GM12873 (cell line): ENCODE measurements at regions not wholly inside any gene's neighbourhood (a gene's known extent, or its start where the extent isn't known, plus 50 kb on each side); places are given as distances from the start of the nearest gene placed in this dataset.

ENCODE experiments used
- TF ChIP-seq, protein P1 (sequence below): IDR thresholded peaks from 2 replicates; pipeline ENCODE4 v1.5.1; 2012; ENCODE audit warnings: low read depth, mild to moderate bottlenecking, moderate library complexity, low read length, control low read depth; ENCODE audit not compliant: insufficient read depth; ENCODE audit errors: missing control alignments

DNA sequence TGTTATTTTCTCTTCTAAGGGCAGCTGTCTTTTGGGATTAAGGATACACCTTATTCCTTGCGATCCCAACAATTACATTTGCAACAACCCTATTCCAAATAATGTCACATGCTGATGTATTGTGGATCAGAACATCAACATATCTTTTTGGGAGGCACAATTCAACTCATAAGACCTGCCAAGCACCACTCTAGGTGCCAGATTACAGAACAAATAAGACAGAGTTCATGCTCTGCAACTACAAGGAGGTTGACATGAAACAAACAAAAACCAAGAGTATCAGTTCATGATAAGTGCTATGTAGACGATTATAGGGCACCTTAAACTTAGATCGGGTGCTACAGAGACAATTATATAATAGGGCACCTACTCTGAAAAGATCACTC is 203.2 kb upstream of the SGK1 start:
- TF ChIP-seq, protein P1, sequence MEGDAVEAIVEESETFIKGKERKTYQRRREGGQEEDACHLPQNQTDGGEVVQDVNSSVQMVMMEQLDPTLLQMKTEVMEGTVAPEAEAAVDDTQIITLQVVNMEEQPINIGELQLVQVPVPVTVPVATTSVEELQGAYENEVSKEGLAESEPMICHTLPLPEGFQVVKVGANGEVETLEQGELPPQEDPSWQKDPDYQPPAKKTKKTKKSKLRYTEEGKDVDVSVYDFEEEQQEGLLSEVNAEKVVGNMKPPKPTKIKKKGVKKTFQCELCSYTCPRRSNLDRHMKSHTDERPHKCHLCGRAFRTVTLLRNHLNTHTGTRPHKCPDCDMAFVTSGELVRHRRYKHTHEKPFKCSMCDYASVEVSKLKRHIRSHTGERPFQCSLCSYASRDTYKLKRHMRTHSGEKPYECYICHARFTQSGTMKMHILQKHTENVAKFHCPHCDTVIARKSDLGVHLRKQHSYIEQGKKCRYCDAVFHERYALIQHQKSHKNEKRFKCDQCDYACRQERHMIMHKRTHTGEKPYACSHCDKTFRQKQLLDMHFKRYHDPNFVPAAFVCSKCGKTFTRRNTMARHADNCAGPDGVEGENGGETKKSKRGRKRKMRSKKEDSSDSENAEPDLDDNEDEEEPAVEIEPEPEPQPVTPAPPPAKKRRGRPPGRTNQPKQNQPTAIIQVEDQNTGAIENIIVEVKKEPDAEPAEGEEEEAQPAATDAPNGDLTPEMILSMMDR = no peak

DNA sequence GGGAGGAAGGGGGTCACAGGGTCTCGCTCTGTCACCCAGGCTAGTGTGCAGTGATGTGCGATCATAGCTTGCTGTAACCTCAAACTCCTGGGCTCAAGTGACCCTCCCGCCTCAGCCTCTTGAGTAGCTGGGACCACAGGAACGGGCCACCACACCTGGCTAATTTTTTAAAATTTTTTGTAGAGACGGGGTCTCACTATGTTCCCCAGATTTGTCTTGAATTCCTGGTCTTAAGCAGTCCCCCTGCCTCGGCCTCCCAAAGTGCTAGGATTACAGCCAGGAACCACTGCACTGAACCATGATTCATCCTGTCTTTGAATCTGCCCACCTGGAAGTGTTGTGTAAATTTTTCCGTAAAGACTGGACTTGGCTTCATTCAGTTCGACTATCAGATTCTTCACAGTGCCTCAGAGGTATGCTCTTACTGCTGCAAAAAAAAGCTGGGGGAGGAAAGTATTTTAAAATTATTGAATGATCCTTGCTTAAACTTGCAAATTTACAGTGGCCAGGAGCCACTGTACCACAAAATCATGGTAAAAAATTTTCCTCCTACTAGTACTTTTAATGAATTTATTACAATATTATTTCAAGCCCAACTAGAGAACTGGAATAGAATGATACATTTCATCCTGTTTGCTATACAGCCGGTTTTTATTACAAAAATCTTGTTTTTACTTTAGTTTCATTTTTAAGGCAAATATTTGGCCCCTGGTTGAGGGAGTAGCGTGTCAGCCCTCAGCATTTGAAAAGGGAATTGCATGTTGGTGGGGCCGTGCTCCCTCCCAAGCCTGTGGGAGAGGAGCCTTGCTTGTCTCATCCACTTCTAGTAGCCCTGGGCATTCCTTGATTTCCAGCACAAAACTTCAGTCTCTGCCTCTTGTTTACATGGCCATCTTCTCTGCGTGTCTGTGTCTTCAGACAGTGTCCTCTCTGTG is 202.5 kb upstream of the SGK1 start:
- TF ChIP-seq, protein P1 = no peak

DNA sequence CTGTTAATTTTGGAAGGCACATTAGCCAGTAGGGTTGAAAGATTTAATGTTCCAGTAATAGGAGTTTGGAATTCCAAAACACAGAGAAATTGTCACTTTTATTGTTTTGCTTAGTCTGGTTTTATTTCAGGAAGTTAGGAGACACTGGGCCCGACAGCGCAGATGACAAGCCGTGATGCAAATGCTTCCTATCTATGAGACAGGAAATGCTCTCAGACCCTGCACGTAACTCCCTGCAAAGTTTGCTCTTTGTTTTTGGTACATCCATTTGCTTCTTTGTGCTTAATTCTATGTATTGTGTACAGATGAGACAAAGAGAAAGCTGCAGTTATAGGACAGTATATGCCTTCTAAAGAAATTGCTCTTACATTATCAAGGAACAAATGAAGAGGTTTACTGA is 201.6 kb upstream of the SGK1 start:
- TF ChIP-seq, protein P1 = no peak

DNA sequence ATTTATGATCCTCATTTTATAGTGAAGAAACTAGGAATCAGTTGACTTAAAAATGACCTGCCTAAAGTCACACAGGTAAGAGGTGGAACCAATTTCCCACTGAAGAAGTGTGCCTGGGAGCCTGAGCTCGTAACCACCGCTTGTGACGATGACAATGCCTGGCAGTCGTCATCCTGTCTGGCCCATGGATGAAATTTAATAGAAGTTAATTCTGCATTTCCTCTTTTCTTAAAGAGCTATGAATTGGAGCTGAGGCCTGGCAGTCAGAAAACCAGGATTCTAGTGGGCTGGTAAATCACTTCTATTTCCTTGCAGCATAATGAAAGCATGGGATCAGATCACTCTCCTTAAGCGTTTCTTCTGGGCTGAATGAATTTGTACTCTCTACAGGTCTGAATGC is 200.0 kb upstream of the SGK1 start:
- TF ChIP-seq, protein P1 = no peak

DNA sequence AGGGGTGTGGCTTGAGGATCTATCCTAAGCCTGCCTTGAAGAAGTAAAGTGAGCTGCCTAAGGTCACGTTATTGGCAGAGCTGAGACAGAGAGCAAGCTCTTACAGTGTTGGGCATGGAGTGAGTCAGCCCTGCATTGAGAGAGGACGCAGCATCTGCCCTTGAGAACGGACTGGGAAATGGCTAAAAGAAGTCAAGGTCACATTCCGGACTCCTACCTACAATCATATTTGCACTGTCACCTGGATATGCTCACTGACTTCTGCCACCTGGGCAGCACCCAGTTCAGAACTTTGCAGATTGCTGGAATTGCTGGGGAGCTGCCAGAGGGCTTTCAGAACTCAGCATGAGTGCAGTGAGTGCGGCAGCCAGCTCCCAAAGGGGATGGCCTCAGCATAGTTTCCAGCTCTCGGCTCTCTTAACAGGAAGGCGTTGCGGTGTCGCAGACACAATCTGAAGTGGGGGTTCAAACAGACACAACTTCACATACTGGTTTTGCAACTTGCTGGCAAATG is 199.3 kb upstream of the SGK1 start:
- TF ChIP-seq, protein P1 = no peak

DNA sequence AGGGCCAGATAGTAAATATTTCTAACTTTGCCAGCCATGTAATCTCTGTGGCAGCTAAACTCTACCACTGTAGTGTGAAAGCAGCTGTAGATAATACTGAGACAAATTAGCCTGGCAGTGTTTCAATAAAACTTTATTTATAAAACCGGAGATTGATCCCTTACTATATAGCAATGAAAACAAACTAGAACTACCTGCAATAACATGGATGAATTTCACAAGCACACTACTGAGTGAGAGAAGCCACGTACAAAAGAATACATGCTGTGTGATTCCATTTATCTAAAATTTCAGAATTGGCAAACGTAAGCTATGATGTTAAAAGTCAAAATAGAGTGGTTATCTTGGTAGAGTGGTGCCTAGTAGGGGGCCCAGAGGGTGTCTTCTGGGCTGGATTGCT is 198.7 kb upstream of the SGK1 start:
- TF ChIP-seq, protein P1 = no peak

DNA sequence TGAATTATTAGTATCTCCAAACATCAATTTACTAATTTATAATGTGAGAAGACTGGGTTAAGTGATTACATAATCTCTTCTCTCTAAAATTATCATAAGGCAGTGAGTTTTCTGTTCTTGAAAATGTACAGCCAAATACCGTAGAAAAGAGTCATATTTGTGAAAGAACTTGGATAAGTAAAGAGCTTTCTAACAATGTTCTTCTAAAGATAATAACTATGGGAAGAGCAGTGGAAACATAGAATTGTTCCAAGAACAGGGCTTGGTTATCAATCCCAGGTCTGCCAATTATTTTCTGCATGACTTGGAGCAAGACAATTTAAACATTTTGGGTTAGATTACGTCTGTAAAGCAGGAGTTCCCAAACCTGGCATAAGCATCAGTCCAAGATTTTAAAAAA is 198.1 kb upstream of the SGK1 start:
- TF ChIP-seq, protein P1 = no peak
